ENCODE measurements at regions not wholly inside any gene's neighbourhood (a gene's known extent, or its start where the extent isn't known, plus 50 kb on each side); places are given as distances from the start of the nearest gene placed in this dataset.

DNA sequence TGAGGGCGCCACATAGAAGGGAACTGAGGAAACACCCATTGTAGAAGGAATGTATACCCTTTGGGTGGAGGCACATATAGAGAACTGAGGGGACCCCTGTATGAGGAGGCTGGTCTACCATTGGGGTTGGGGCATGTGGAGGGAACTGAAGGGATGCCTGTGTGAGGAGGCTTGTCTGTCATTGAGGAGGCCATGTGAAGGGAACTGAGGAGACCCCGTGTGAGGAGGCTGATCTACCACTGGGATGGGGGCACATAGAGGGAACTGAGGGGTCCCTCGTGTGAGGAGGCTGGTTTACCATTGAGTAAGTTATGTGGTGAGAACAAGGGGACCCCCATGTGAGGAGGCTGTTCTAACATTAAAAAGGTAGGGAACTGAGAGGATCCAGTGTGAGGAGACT lies 156.1 kb downstream of the FBLN2 start:
- TF ChIP-seq POLR2A (IDR thresholded peaks at IDR 0.05) (no peak), EP300 (IDR thresholded peaks at IDR 0.05) (no peak)
- TF ChIP-seq, protein P1, sequence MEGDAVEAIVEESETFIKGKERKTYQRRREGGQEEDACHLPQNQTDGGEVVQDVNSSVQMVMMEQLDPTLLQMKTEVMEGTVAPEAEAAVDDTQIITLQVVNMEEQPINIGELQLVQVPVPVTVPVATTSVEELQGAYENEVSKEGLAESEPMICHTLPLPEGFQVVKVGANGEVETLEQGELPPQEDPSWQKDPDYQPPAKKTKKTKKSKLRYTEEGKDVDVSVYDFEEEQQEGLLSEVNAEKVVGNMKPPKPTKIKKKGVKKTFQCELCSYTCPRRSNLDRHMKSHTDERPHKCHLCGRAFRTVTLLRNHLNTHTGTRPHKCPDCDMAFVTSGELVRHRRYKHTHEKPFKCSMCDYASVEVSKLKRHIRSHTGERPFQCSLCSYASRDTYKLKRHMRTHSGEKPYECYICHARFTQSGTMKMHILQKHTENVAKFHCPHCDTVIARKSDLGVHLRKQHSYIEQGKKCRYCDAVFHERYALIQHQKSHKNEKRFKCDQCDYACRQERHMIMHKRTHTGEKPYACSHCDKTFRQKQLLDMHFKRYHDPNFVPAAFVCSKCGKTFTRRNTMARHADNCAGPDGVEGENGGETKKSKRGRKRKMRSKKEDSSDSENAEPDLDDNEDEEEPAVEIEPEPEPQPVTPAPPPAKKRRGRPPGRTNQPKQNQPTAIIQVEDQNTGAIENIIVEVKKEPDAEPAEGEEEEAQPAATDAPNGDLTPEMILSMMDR (IDR thresholded peaks at IDR 0.05) = no peak
